GM21515 (cell line): ENCODE measurements at regions not wholly inside any gene's neighbourhood (a gene's known extent, or its start where the extent isn't known, plus 50 kb on each side); places are given as distances from the start of the nearest gene placed in this dataset.

Source experiments
- ATAC-seq: cut with Tn5 transposase; IDR thresholded peaks from one replicate; pipeline ENCODE4 v1.9.1; 2021; ENCODE audit not compliant: unreplicated experiment

- no peak for ATAC-seq
Measured at GRCh38 chr1:10960411-10961299, 51.8 kb upstream of the TARDBP start.

DNA sequence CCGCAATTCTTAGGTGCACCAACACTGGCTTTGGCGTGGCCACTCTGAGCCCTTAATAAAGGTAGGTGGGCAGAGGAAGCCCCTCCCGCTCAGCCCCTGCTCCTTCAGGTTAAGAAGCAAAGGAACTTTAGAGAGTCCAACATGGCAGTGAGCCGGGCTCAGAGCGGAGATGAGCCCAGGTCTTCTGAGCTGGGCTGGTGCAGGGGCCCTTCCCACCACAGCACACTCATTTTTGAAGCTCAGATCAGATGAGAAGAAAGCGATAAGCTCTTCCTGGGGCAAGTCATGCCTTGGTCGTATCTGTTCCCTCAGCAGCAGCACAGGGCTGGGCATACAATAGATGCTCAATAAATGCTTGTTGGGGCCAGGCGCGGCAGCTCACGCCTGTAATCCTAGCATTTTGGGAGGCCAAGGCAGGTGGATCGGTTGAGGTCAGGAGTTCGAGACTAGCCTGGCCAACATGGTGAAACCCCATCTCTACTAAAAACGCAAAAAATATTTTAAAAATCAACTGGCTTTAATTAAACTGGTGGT lies 51.1 kb upstream of the TARDBP start:
- ATAC-seq, result no peak

- no peak for ATAC-seq
Measured at GRCh38 chr1:10962483-10962882, 50.0 kb upstream of the TARDBP start.
